Fibroblast of lung (primary cell): ENCODE measurements at regions not wholly inside any gene's neighbourhood (a gene's known extent, or its start where the extent isn't known, plus 50 kb on each side); places are given as distances from the start of the nearest gene placed in this dataset.
A peak's percentile ranks its signal among the peaks of the same experiment; 100 is the strongest.

Experiments
- DNase-seq, 2 donors: peaks; one replicate each; pipeline versions ENCODE4 v3.0.0 to v3.0.0-alpha.2; 2010; ENCODE audit warnings: low read depth in 2 of 2
- H2AFZ ChIP-seq: 2 replicates; pipeline ENCODE4 v1.5.1; 2012; ENCODE audit warnings: low read length, control low read depth, inconsistent platforms
- H3K27ac ChIP-seq: 2 replicates; pipeline ENCODE4 v1.5.1; 2011; ENCODE audit warnings: low read length, control low read depth; ENCODE audit not compliant: insufficient read depth
- H3K27me3 ChIP-seq: 2 replicates; pipeline ENCODE4 v1.5.1; 2011; ENCODE audit warnings: mild to moderate bottlenecking, low read length; ENCODE audit not compliant: control insufficient read depth, insufficient read depth
- H3K36me3 ChIP-seq: 2 replicates; pipeline ENCODE4 v1.5.1; 2011; ENCODE audit warnings: low read length; ENCODE audit not compliant: control insufficient read depth, insufficient read depth
- H3K4me1 ChIP-seq: 2 replicates; pipeline ENCODE4 v1.5.1; 2011; ENCODE audit warnings: low read length; ENCODE audit not compliant: control insufficient read depth, insufficient read depth; ENCODE audit errors: extremely low read depth
- H3K4me2 ChIP-seq: 2 replicates; pipeline ENCODE4 v1.5.1; 2011; ENCODE audit warnings: low read length, control low read depth; ENCODE audit not compliant: insufficient read depth; ENCODE audit errors: extremely low read depth
- H3K4me3 ChIP-seq, 4 experiments: fragments of 200-600 bp in 1 of 4; sonication (generic) in 1 of 4; replicated peaks in 1 of 4; 2 replicates each; pipeline ENCODE4 v1.5.1; 2011 to 2016; ENCODE audit warnings: low read length in 4 of 4, low read depth in 3 of 4, mild to moderate bottlenecking in 3 of 4, control low read depth in 2 of 4, inconsistent platforms in 1 of 4, mixed read lengths in 1 of 4; ENCODE audit not compliant: insufficient read depth in 1 of 4; ENCODE audit errors: control extremely low read depth in 1 of 4
- H3K79me2 ChIP-seq: 2 replicates; pipeline ENCODE4 v1.5.1; 2012; ENCODE audit warnings: mild to moderate bottlenecking, low read length, inconsistent platforms; ENCODE audit not compliant: control insufficient read depth, insufficient read depth
- H3K9ac ChIP-seq: 2 replicates; pipeline ENCODE4 v1.5.1; 2011; ENCODE audit warnings: mild to moderate bottlenecking, low read length, control low read depth; ENCODE audit not compliant: insufficient read depth
- H3K9me3 ChIP-seq: 2 replicates; pipeline ENCODE4 v1.5.1; 2012; ENCODE audit warnings: low read depth, low read length; ENCODE audit not compliant: control insufficient read depth, insufficient read depth
- H4K20me1 ChIP-seq: 2 replicates; pipeline ENCODE4 v1.5.1; 2011; ENCODE audit warnings: low read length; ENCODE audit not compliant: control insufficient read depth, insufficient read depth; ENCODE audit errors: extremely low read depth
- CTCF ChIP-seq, 2 donors: IDR thresholded peaks in 1 of 2; conservative IDR thresholded peaks in 1 of 2; 1 replicate in 1 of 2; 2 replicates in 1 of 2; pipeline ENCODE4 v1.5.1; 2011 to 2012; ENCODE audit warnings: low read length in 2 of 2, control low read depth in 1 of 2, inconsistent platforms in 1 of 2, low read depth in 1 of 2, mild to moderate bottlenecking in 1 of 2
- EZH2 ChIP-seq: IDR thresholded peaks from 2 replicates; pipeline ENCODE4 v1.5.1; 2012; ENCODE audit warnings: low read length, control low read depth, mild to moderate bottlenecking; ENCODE audit errors: missing control alignments

DNA sequence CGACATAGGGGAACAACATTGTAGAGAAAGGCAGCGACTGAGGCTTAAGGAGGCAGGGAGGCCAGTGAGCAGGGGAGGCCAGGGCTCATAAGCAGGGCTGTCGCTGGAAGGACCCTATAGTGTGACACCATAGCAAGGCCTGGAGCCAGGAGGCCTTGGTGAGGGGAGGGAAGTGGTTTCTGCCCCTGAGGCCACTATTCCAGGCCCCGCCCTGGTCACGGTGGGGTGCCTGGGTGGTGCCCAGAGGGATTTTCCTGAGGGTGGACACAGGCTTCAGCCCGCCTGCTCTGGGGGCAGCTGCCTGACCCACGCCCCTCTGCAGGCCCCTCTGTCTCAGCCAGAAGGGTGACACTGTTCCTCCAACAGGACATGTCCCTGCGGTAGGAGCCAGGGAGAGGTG lies 147.8 kb upstream of the IQSEC1 start:
- H3K9me3 ChIP-seq = no peaks in the 10 kb centered on the region
- DNase-seq = no peak
- no peak for TF ChIP-seq EZH2
- no peak for TF ChIP-seq CTCF (conservative IDR thresholded peaks at IDR 0.05 in 1 of 2, IDR thresholded peaks at IDR 0.05 in 1 of 2; ENCODE audit: low read depth in 1 of 2, low read length in 2 of 2)
- no peaks in the 10 kb centered on the region for H4K20me1 ChIP-seq
- H3K27ac ChIP-seq = no peak overlapping the region
- no peaks in the 10 kb centered on the region for H3K79me2 ChIP-seq
- no peaks in the 10 kb centered on the region for H3K36me3 ChIP-seq
- H2AFZ ChIP-seq = no peak overlapping the region
- H3K4me1 ChIP-seq = no peaks in the 10 kb centered on the region
- H3K27me3 ChIP-seq = no peaks in the 10 kb centered on the region
- H3K4me3 ChIP-seq = no peak overlapping the region
- no peak overlapping the region for H3K9ac ChIP-seq
- no peak overlapping the region for H3K4me2 ChIP-seq

- H3K4me2 ChIP-seq = no peak overlapping the region
- H3K36me3 ChIP-seq = no peaks in the 10 kb centered on the region
- no peak overlapping the region for H3K27ac ChIP-seq
- no peaks in the 10 kb centered on the region for H3K4me1 ChIP-seq
- no peak overlapping the region for H2AFZ ChIP-seq
- H4K20me1 ChIP-seq = no peaks in the 10 kb centered on the region
- H3K27me3 ChIP-seq = no peaks in the 10 kb centered on the region
- no peaks in the 10 kb centered on the region for H3K9me3 ChIP-seq
- H3K79me2 ChIP-seq = no peaks in the 10 kb centered on the region
- DNase-seq = no peak
- H3K9ac ChIP-seq = no peak overlapping the region
- TF ChIP-seq CTCF (conservative IDR thresholded peaks at IDR 0.05 in 1 of 2, IDR thresholded peaks at IDR 0.05 in 1 of 2; ENCODE audit: low read depth in 1 of 2, low read length in 2 of 2) (no peak), EZH2 (no peak)
- H3K4me3 ChIP-seq = no peak overlapping the region
Observed at GRCh38 chr3:13219902-13220296, 146.7 kb upstream of the IQSEC1 start.

DNA sequence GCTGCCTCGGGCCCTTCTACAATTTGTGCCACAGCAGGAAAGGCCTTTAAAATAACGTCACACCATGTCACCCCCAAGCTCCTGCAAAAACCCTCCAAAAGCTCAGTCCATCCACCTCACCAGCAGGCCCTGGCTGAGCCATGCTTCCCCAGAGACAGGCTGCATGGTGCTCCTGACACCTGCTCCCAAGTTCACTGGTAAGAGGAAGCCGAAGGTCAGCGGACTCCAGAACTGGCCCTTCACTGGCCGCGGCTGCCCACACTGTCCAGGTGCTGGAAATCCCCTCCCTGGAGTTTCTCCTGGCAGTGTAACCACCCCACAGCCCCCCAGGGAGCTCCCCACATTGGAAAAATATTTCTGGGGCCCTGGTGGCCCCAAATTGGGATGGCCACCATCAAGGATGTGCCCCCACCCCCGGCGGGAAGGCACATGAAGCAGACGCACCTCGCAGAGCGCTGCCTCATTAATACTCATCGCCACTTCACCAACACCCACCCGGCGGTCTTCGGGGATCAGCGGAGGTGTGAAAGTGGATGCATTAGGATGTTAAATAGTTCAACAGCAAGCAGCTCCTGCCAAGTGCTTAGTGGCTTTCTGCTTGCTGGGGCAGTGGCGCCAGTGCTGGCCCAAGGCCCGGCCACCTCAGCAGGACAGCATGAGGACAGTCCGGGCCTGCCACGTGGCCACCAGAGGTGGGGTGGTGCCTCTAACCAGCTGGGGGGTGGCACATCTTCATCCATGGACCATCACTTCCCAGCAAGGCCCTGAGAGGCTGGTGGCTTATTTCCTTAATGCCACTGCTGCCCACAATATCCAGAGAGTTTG lies 146.1 kb upstream of the IQSEC1 start:
- no peak for TF ChIP-seq EZH2
- no peak for TF ChIP-seq CTCF (conservative IDR thresholded peaks at IDR 0.05 in 1 of 2, IDR thresholded peaks at IDR 0.05 in 1 of 2; ENCODE audit: low read depth in 1 of 2, low read length in 2 of 2)
- no peak overlapping the region for H2AFZ ChIP-seq
- no peaks in the 10 kb centered on the region for H3K79me2 ChIP-seq
- H3K4me2 ChIP-seq = no peak overlapping the region
- no peaks in the 10 kb centered on the region for H3K9me3 ChIP-seq
- no peaks in the 10 kb centered on the region for H3K4me1 ChIP-seq
- H3K9ac ChIP-seq = no peak overlapping the region
- H3K4me3 ChIP-seq = no peak overlapping the region
- no peak overlapping the region for H3K27ac ChIP-seq
- H4K20me1 ChIP-seq = no peaks in the 10 kb centered on the region
- H3K36me3 ChIP-seq = no peaks in the 10 kb centered on the region
- H3K27me3 ChIP-seq = no peaks in the 10 kb centered on the region
- peak in 1 of 2 donors; percentile 5 for DNase-seq
